Sigmoid colon (tissue), 6 donors: ENCODE measurements at regions not wholly inside any gene's neighbourhood (a gene's known extent, or its start where the extent isn't known, plus 50 kb on each side); places are given as distances from the start of the nearest gene placed in this dataset.
"Not testable (repeated sequence)": the region's sequence is repeated elsewhere in the genome, so short reads cannot be mapped to it uniquely, and the experiment has no call there.

Experiments
- DNase-seq: peaks from one replicate; pipeline ENCODE4 v3.0.0-alpha.2; 2019
- H3K27ac ChIP-seq, 4 donors: fragments of 200-600 bp; sonication (generic); one replicate each; pipeline ENCODE4 v1.5.1; 2016 to 2019; ENCODE audit warnings: mild to moderate bottlenecking in 1 of 4
- H3K27me3 ChIP-seq, 3 donors: fragments of 200-600 bp; sonication (generic); one replicate each; pipeline ENCODE4 v1.5.1; 2019; ENCODE audit warnings: mild to moderate bottlenecking in 1 of 3
- H3K36me3 ChIP-seq, 4 donors: fragments of 200-600 bp; sonication (generic); one replicate each; pipeline ENCODE4 v1.5.1; 2016 to 2019
- H3K4me1 ChIP-seq, 4 donors: fragments of 200-600 bp; sonication (generic); one replicate each; pipeline ENCODE4 v1.5.1; 2017 to 2019
- H3K4me3 ChIP-seq, 4 donors: fragments of 200-600 bp; sonication (generic); one replicate each; pipeline ENCODE4 v1.5.1; 2017 to 2019; ENCODE audit warnings: mild to moderate bottlenecking in 2 of 4, moderate library complexity in 1 of 4
- H3K9me3 ChIP-seq, 4 donors: fragments of 200-600 bp in 3 of 4; sonication (generic) in 3 of 4; one replicate each; pipeline versions ENCODE4 v1.5.1 to v1.6.1; 2013 to 2019
- EP300 ChIP-seq, 4 donors: sonication (generic); formaldehyde crosslinking; IDR thresholded peaks; one replicate each; pipeline ENCODE4 v1.6.1; 2017; ENCODE audit warnings: antibody characterized with exemption in 4 of 4
- POLR2A ChIP-seq, 2 donors: fragments of 450-650 bp; IDR thresholded peaks; one replicate each; pipeline ENCODE4 v1.6.1; 2016; ENCODE audit warnings: antibody characterized with exemption in 2 of 2, mild to moderate bottlenecking in 2 of 2, moderate library complexity in 2 of 2
- POLR2AphosphoS5 ChIP-seq, 4 donors: sonication (generic); formaldehyde crosslinking; IDR thresholded peaks; one replicate each; pipeline ENCODE4 v1.6.1; 2017; ENCODE audit warnings: antibody characterized with exemption in 4 of 4
- WGBS, 2 donors: extraction: QIAGEN DNeasy Blood & Tissue Kit; methylation state at CpG; one replicate each; pipeline ENCODE4 v1.1.7; 2013; 5-methylcytosine and 5-hydroxymethylcytosine counted together
- intact Hi-C: fragments of 100-400 bp; cut with DNase I; formaldehyde crosslinking; loops from one replicate; pipeline ENCODE4 v1.15.1; 2023
- TF ChIP-seq, protein P1 (sequence below), 4 experiments: fragments of 450-650 bp in 3 of 4; fragments of 200-600 bp in 1 of 4; IDR thresholded peaks; one replicate each; pipeline ENCODE4 v1.5.1; 2016 to 2019; ENCODE audit warnings: antibody characterized with exemption in 4 of 4, mild to moderate bottlenecking in 3 of 4, moderate library complexity in 2 of 4
- donor health status: healthy with polysubstance abuse.
- donor health status: healthy.

DNA sequence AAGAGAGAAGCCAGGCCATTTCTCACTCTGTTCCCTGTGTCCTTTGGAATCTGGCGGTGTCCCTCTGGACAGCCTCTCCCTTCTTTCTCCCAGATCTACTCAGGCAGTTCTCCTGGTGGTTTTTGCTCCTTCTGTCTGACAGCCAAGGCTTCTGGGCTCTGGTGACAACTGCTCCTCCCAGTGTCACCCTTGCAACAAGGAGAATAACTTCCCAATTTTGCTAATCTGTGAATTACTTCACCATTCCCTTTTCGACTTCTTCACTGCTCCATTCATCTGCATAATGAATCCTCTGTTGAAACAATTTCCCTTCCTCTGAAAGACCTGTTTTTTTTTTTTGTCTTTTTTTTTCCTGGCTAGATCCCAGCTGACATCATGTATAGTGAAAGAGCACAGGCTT lies 56.3 kb upstream of the PDE3B start:
- no peak for DNase-seq
- no peaks in the 10 kb centered on the region for H3K27me3 ChIP-seq
- H3K4me3 ChIP-seq: no peak overlapping the region
- 68 to 84% methylated on average over 2 of the region's 2 CpGs for WGBS, 2 donors
- peaks cover 0 to 7% (median 0%) of the 10 kb centered on the region in 4 donors for H3K36me3 ChIP-seq
- intact Hi-C loops: no loop called here
- H3K4me1 ChIP-seq: peaks cover 0 to 15% (median 3%) of the 10 kb centered on the region in 4 donors
- H3K27ac ChIP-seq: peak overlapping the region in 3 of 4 donors; percentile 27 to 37 (median 37)
- TF ChIP-seq POLR2A (IDR thresholded peaks at IDR 0.05) (no peak), POLR2AphosphoS5 (IDR thresholded peaks at IDR 0.05) (no peak), EP300 (IDR thresholded peaks at IDR 0.05) (no peak)
- TF ChIP-seq, protein P1, sequence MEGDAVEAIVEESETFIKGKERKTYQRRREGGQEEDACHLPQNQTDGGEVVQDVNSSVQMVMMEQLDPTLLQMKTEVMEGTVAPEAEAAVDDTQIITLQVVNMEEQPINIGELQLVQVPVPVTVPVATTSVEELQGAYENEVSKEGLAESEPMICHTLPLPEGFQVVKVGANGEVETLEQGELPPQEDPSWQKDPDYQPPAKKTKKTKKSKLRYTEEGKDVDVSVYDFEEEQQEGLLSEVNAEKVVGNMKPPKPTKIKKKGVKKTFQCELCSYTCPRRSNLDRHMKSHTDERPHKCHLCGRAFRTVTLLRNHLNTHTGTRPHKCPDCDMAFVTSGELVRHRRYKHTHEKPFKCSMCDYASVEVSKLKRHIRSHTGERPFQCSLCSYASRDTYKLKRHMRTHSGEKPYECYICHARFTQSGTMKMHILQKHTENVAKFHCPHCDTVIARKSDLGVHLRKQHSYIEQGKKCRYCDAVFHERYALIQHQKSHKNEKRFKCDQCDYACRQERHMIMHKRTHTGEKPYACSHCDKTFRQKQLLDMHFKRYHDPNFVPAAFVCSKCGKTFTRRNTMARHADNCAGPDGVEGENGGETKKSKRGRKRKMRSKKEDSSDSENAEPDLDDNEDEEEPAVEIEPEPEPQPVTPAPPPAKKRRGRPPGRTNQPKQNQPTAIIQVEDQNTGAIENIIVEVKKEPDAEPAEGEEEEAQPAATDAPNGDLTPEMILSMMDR (IDR thresholded peaks at IDR 0.05): no peak
- no peaks in the 10 kb centered on the region for H3K9me3 ChIP-seq

DNA sequence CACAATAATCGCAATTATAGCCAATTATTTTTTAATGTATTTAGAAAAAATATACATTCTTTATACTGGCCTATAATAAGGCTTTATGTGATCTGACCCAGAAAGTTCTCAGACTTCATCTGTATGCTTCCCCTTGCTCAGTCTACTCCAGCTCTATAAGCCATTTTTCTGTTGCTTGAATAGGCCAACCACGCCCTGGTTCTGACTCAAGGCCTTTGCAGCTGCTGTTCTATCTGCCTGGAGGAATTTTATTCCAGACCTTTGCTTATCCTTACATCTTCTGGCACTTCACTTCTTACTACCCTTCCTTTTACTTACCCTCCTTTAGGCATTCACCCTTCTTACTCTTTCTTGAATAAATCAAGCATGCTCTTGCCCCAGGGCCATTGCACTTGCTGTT lies 54.9 kb upstream of the PDE3B start:
- H3K27me3 ChIP-seq: no peaks in the 10 kb centered on the region
- TF ChIP-seq EP300 (IDR thresholded peaks at IDR 0.05): no peak
- no peak for TF ChIP-seq POLR2A (IDR thresholded peaks at IDR 0.05)
- no peak for TF ChIP-seq POLR2AphosphoS5 (IDR thresholded peaks at IDR 0.05)
- TF ChIP-seq, protein P1 (IDR thresholded peaks at IDR 0.05): no peak
- no peak for DNase-seq
- H3K36me3 ChIP-seq: peaks cover 0 to 7% (median 0%) of the 10 kb centered on the region in 4 donors
- peaks cover 0 to 15% (median 3%) of the 10 kb centered on the region in 4 donors for H3K4me1 ChIP-seq
- no peaks in the 10 kb centered on the region for H3K9me3 ChIP-seq
- intact Hi-C loops: no loop called here
- H3K4me3 ChIP-seq: no peak overlapping the region
- no peak overlapping the region for H3K27ac ChIP-seq
- WGBS, 2 donors: 90 to 91% methylated on average over 2 of the region's 2 CpGs

DNA sequence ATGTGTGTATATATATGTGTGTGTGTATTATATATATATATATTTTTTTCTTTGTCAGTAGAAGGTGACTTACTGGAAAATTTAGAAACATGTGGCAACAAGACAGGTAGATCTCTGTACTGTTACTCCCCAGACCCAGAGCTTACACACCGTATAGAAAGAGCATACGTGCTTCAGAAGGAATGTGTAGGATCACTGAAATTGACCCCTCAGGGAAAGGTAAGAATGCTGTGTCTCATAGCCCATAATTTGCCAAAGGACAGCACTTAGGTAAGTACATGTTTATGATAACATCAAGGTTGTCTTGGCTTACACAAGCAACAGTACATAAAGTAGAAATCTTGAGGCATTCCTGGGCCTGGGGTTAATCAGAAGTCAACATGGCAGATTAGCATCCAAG lies 54.2 kb upstream of the PDE3B start:
- TF ChIP-seq, protein P1 (IDR thresholded peaks at IDR 0.05): no peak
- TF ChIP-seq POLR2AphosphoS5 (IDR thresholded peaks at IDR 0.05) (no peak), POLR2A (IDR thresholded peaks at IDR 0.05) (no peak), EP300 (IDR thresholded peaks at IDR 0.05) (no peak)
- H3K9me3 ChIP-seq: no peaks in the 10 kb centered on the region
- intact Hi-C loops: no loop called here

DNA sequence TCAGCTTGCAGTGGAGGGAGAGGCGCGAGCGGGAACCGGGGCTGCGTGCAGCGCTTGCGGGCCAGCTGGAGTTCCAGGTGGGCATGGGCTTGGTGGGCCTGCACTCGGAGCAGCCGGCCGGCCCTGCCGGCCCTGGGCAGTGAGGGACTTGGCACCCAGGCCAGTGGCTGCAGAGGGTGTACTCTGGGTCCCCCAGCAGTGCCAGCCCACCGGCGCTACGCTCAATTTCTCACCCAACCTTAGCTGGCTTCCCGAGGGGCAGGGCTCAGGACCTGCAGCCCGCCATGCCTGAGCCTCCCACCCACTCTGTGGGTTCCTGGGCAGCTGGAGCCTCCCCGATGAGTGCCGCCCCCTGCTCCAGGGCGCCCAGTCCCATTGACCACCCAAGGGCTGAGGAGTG lies 52.6 kb upstream of the PDE3B start:
- DNase-seq, H3K27ac ChIP-seq, intact Hi-C loops, H3K4me3 ChIP-seq, H3K27me3 ChIP-seq, H3K4me1 ChIP-seq, H3K9me3 ChIP-seq, H3K36me3 ChIP-seq: not testable (repeated sequence)
- 95 to 99% methylated on average over 19 of the region's 19 CpGs for WGBS, 2 donors

More for the DNA sequence above, 54.2 kb upstream of the PDE3B start:
- Histone ChIP-seq H3K36me3 (peaks cover 0 to 7% (median 0%) of the 10 kb centered on the region in 4 donors), H3K27ac (no peak overlapping the region), H3K4me1 (peaks cover 0 to 15% (median 3%) of the 10 kb centered on the region in 4 donors), H3K4me3 (no peak overlapping the region), H3K27me3 (no peaks in the 10 kb centered on the region)
- no peak for DNase-seq
- WGBS, 2 donors: 95 to 99% methylated on average over 2 of the region's 2 CpGs

DNA sequence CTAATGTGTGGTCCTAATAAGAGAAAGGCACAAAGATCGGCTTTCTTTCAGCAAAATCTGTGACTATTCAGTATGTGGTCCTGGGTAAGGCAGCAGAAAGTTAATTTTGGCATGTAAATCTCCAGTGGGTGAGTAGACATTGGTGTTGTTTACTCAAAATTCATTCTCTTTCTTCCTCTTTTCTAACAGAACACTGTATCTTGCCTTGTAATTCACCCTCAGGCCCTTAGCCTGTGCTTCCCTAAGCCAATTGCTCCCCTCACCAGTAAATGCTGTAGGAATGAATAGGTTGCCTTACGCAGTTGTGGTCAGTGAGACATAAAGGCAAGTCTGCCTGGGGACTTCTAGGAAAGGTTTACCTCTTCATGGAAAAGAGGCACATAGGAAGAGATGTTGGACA lies 49.9 kb upstream of the PDE3B start:
- Histone ChIP-seq H3K27me3 (no peaks in the 10 kb centered on the region), H3K27ac (no peak overlapping the region), H3K9me3 (no peaks in the 10 kb centered on the region), H3K36me3 (peaks cover 0 to 7% (median 0%) of the 10 kb centered on the region in 4 donors), H3K4me3 (no peak overlapping the region), H3K4me1 (no peaks in the 10 kb centered on the region)
- TF ChIP-seq POLR2AphosphoS5 (IDR thresholded peaks at IDR 0.05): no peak
- no peak for TF ChIP-seq EP300 (IDR thresholded peaks at IDR 0.05)
- TF ChIP-seq, protein P1 (IDR thresholded peaks at IDR 0.05): no peak
- 89 to 97% methylated on average over 2 of the region's 2 CpGs for WGBS, 2 donors
- intact Hi-C loops: no loop called here
- no peak for DNase-seq
